ENCODE measurements at regions not wholly inside any gene's neighbourhood (a gene's known extent, or its start where the extent isn't known, plus 50 kb on each side); places are given as distances from the start of the nearest gene placed in this dataset.

DNA sequence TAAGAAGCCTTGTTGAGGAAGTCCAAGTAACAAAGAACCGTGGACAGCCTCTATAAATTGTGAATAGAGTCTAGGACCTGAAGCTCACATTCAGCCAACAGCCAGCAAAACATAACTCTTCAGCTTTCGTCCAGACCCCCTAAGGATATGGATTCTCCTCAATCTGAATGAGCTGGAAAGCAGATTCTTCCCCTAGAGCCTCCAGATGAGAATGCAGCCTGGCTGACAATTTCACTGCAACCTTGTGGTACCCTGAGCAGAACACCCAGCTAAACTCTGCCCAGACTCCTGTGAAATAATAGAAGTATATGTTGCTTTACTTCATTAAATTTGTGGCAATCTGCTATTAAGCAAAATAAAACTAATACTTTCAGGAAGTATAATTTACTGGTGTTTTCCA, 483.5 kb upstream of the SLC8A1 start:
- H3K27ac Mint-ChIP-seq, result no peak overlapping the region
- Histone ChIP-seq H3K36me3 (replicated peaks in 1 of 2; ENCODE audit: control insufficient read depth in 1 of 2, insufficient read depth in 2 of 2, low read length in 2 of 2) (no peaks in the 10 kb centered on the region), H3K4me1 (ENCODE audit: control insufficient read depth in 1 of 2, insufficient read depth in 2 of 2, low read length in 2 of 2) (no peaks in the 10 kb centered on the region), H2AFZ (ENCODE audit: insufficient read depth, low read depth, low read length, poor library complexity, severe bottlenecking) (no peak overlapping the region), H3K79me2 (ENCODE audit: insufficient read depth, low read length) (no peaks in the 10 kb centered on the region), H4K20me1 (ENCODE audit: insufficient read depth, low read length) (no peaks in the 10 kb centered on the region), H3K4me3 (replicated peaks in 1 of 3; ENCODE audit: low read depth in 2 of 3, low read length in 3 of 3) (no peak overlapping the region), H3K4me2 (replicated peaks; ENCODE audit: extremely low read depth, low read length, poor library complexity, severe bottlenecking) (no peak overlapping the region), H3K9me3 (replicated peaks in 1 of 2; ENCODE audit: control insufficient read depth in 1 of 2, insufficient read depth in 1 of 2, low read length in 2 of 2) (no peaks in the 10 kb centered on the region), H3K27me3 (ENCODE audit: control insufficient read depth in 2 of 2, insufficient read depth in 2 of 2, low read length in 2 of 2) (no peaks in the 10 kb centered on the region), H3K9ac (ENCODE audit: insufficient read depth, low read length, poor library complexity, severe bottlenecking) (no peak overlapping the region), H3K27ac (ENCODE audit: low read depth in 1 of 2, low read length in 2 of 2) (no peak overlapping the region)
- H3K27me3 Mint-ChIP-seq (ENCODE audit: low read depth in 3 of 3), result no peaks in the 10 kb centered on the region
- TF ChIP-seq, protein P1, sequence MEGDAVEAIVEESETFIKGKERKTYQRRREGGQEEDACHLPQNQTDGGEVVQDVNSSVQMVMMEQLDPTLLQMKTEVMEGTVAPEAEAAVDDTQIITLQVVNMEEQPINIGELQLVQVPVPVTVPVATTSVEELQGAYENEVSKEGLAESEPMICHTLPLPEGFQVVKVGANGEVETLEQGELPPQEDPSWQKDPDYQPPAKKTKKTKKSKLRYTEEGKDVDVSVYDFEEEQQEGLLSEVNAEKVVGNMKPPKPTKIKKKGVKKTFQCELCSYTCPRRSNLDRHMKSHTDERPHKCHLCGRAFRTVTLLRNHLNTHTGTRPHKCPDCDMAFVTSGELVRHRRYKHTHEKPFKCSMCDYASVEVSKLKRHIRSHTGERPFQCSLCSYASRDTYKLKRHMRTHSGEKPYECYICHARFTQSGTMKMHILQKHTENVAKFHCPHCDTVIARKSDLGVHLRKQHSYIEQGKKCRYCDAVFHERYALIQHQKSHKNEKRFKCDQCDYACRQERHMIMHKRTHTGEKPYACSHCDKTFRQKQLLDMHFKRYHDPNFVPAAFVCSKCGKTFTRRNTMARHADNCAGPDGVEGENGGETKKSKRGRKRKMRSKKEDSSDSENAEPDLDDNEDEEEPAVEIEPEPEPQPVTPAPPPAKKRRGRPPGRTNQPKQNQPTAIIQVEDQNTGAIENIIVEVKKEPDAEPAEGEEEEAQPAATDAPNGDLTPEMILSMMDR (IDR thresholded peaks at IDR 0.05), result no peak
- peaks cover 2 to 10% (median 4%) of the 10 kb centered on the region in 7 donors for H3K9me3 Mint-ChIP-seq
- H3K4me3 Mint-ChIP-seq, result no peak overlapping the region
- H3K36me3 Mint-ChIP-seq, result no peaks in the 10 kb centered on the region
- peaks cover 2% of the 10 kb centered on the region for H3K4me1 Mint-ChIP-seq
- DNase-seq, result no peak
- no CpG with 5 or more reads among the region's 2 CpGs for WGBS (ENCODE audit: insufficient coverage)
- intact Hi-C loops (cut with micrococcal nuclease), result no loop called here

DNA sequence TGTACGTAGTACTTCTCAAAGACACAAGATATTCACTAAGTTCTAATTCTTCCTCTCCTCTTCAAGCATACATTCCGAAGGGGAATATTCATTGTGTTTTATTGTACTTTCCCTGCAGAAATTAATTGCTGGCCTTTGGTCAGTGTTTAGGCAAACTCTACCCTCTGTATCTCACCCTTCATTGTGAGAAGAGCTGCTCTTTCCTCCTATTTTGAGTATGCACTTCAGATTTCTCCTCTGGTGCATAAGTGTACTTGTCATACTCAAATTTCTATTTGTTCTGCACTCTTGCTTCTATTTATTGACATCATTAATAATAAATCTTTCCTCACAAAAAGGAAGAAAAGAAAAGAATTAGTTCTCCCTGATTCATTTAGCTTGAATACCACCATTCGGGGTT, 485.4 kb upstream of the SLC8A1 start:
- no peak for DNase-seq
- Mint-ChIP-seq H3K4me3 (no peak overlapping the region), H3K36me3 (no peaks in the 10 kb centered on the region), H3K9me3 (peaks cover 6 to 21% (median 15%) of the 10 kb centered on the region in 7 donors), H3K4me1 (peaks cover 2% of the 10 kb centered on the region), H3K27ac (no peak overlapping the region), H3K27me3 (ENCODE audit: low read depth in 3 of 3) (no peaks in the 10 kb centered on the region)
- no peak overlapping the region for H3K4me3 ChIP-seq (replicated peaks in 1 of 3; ENCODE audit: low read depth in 2 of 3, low read length in 3 of 3)
- no peaks in the 10 kb centered on the region for H3K79me2 ChIP-seq (ENCODE audit: insufficient read depth, low read length)
- H4K20me1 ChIP-seq (ENCODE audit: insufficient read depth, low read length), result no peaks in the 10 kb centered on the region
- no peak overlapping the region for H2AFZ ChIP-seq (ENCODE audit: insufficient read depth, low read depth, low read length, poor library complexity, severe bottlenecking)
- no CpG with 5 or more reads among the region's 3 CpGs for WGBS (ENCODE audit: insufficient coverage)
- no peak overlapping the region for H3K27ac ChIP-seq (ENCODE audit: low read depth in 1 of 2, low read length in 2 of 2)
- peaks cover 0 to 6% of the 10 kb centered on the region in 2 donors for H3K9me3 ChIP-seq (replicated peaks in 1 of 2; ENCODE audit: control insufficient read depth in 1 of 2, insufficient read depth in 1 of 2, low read length in 2 of 2)
- H3K36me3 ChIP-seq (replicated peaks in 1 of 2; ENCODE audit: control insufficient read depth in 1 of 2, insufficient read depth in 2 of 2, low read length in 2 of 2), result no peaks in the 10 kb centered on the region
- intact Hi-C loops (cut with micrococcal nuclease), result no loop called here
- TF ChIP-seq, protein P1 (IDR thresholded peaks at IDR 0.05), result no peak
- no peaks in the 10 kb centered on the region for H3K4me1 ChIP-seq (ENCODE audit: control insufficient read depth in 1 of 2, insufficient read depth in 2 of 2, low read length in 2 of 2)
- no peak overlapping the region for H3K4me2 ChIP-seq (replicated peaks; ENCODE audit: extremely low read depth, low read length, poor library complexity, severe bottlenecking)
- H3K9ac ChIP-seq (ENCODE audit: insufficient read depth, low read length, poor library complexity, severe bottlenecking), result no peak overlapping the region
- H3K27me3 ChIP-seq (ENCODE audit: control insufficient read depth in 2 of 2, insufficient read depth in 2 of 2, low read length in 2 of 2), result no peaks in the 10 kb centered on the region
